ENCODE measurements at regions not wholly inside any gene's neighbourhood (a gene's known extent, or its start where the extent isn't known, plus 50 kb on each side); places are given as distances from the start of the nearest gene placed in this dataset.

- DNase-seq (ENCODE audit: low spot score): no peak
Observed at GRCh38 chrX:28039258-28039657, 58.0 kb upstream of the DCAF8L1 start.

Data from cerebellar cortex (tissue), 1 donor.